ENCODE measurements at regions not wholly inside any gene's neighbourhood (a gene's known extent, or its start where the extent isn't known, plus 50 kb on each side); places are given as distances from the start of the nearest gene placed in this dataset.

- TF ChIP-seq EZH2 (IDR thresholded peaks at IDR 0.05; ENCODE audit: low read depth, low read length, severe bottlenecking) (no peak), KDM1A (IDR thresholded peaks at IDR 0.05; ENCODE audit: borderline replicate concordance, low read length) (no peak), ATF2 (IDR thresholded peaks at IDR 0.05; ENCODE audit: low read length) (no peak), CTCF (IDR thresholded peaks at IDR 0.05; ENCODE audit: control extremely low read depth in 1 of 3, insufficient read depth in 1 of 3, low read depth in 1 of 3, low read length in 3 of 3) (no peak), EP300 (IDR thresholded peaks at IDR 0.05; ENCODE audit: borderline replicate concordance in 1 of 2, low read depth in 2 of 2, low read length in 2 of 2) (no peak), USF2 (IDR thresholded peaks at IDR 0.05; ENCODE audit: low read length) (no peak), POLR2A (IDR thresholded peaks at IDR 0.05; ENCODE audit: control extremely low read depth in 1 of 2, low read depth in 2 of 2, low read length in 2 of 2) (no peak), RNF2 (IDR thresholded peaks at IDR 0.05; ENCODE audit: borderline replicate concordance, low read depth, low read length, missing control alignments, poor library complexity, severe bottlenecking) (no peak), POLR2AphosphoS5 (IDR thresholded peaks at IDR 0.05; ENCODE audit: low read depth, low read length) (no peak), TBP (IDR thresholded peaks at IDR 0.05; ENCODE audit: low read depth, low read length) (no peak), ATF3 (IDR thresholded peaks at IDR 0.05; ENCODE audit: insufficient read depth, low read depth, low read length) (no peak), SP1 (IDR thresholded peaks at IDR 0.05; ENCODE audit: low read depth, low read length) (no peak), RAD21 (IDR thresholded peaks at IDR 0.05 in 1 of 2, conservative IDR thresholded peaks at IDR 0.05 in 1 of 2; ENCODE audit: low read depth in 2 of 2, low read length in 2 of 2) (no peak), CHD2 (IDR thresholded peaks at IDR 0.05; ENCODE audit: low read length) (no peak)
These were observed 60.0 kb upstream of the ZFAND3 start for GRCh38 chr6:37759221-37760144.
